Bone marrow (tissue), 2 donors: ENCODE measurements at regions not wholly inside any gene's neighbourhood (a gene's known extent, or its start where the extent isn't known, plus 50 kb on each side); places are given as distances from the start of the nearest gene placed in this dataset.

Experiments
- DNase-seq, 2 donors: peaks; one replicate each; lab custom pipeline; 2025; lab: John Stamatoyannopoulos, UW

DNA sequence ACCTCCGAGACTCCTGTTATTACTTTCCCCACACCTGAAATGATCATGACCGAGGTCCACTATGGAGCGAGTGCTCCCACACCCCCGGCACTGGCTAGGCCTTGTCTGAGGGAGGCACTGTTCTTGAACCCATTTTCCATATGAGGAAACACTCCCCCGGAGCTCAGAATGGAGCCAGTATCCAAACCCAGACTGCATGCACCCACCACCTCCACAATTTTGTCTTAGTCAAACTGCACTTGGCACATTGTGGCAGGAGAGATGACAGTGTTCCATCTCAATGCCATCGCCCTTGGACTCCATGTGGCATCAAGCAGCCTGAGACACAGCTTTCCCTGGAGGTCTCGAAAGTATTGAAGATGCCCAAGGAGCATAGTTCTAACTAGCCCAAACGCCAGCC, 154.1 kb downstream of the NUP210 start:
- DNase-seq, result no peak

DNA sequence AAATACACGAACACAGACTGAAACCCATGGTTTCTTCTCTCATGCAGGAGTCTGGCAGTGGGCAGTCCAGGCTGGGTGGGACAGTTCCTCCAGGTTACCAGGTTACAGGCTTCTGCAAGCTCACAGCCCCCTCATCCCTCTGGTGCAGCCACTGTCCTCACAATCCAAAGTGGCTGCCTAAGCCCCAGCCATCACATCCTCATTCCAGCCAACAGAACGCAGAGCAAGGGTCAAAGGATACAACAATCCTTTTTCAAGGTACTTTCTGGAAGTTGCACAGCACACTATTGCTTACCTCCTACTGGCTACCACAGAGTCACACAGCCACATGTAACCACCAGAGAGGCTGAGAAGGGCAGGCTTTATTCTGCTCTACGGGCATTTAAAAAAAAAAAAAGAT, 154.6 kb downstream of the NUP210 start:
- no peak for DNase-seq

DNA sequence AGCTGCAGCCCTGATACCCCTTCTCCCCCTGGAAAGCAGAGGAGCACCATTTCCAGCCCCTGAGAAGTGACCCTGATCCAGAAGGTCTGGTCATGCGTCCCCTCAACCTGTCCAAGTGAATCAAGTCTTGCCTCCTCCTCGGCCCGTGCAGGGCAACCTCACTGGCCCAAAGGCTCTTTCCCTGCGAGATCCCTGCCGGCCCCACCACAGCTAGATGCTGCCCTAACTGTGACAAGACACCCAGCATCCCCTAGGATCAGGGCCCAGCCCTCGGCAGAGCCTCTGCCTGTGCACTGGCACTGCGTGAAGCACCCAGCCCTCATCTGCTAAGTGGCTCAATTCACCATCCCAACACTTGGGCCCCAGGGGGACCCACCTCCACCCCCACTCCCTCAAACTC, 155.1 kb downstream of the NUP210 start:
- DNase-seq, result no peak

DNA sequence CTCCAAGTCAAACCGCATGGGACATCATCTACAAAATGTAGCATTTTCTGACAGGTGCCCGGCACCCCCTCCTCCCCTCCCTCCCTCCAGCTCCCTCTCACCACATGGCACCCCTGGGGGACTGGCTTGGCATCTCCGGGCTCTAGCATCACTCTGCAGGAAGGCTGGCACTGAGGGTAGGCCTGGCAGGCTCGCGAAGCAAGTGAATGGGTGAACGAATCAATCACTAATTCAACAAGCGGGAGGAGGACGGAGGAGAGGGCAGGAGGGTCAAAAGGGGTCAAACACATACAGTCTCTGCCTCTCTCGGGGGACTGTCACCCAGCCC, 155.7 kb downstream of the NUP210 start:
- no peak for DNase-seq

DNA sequence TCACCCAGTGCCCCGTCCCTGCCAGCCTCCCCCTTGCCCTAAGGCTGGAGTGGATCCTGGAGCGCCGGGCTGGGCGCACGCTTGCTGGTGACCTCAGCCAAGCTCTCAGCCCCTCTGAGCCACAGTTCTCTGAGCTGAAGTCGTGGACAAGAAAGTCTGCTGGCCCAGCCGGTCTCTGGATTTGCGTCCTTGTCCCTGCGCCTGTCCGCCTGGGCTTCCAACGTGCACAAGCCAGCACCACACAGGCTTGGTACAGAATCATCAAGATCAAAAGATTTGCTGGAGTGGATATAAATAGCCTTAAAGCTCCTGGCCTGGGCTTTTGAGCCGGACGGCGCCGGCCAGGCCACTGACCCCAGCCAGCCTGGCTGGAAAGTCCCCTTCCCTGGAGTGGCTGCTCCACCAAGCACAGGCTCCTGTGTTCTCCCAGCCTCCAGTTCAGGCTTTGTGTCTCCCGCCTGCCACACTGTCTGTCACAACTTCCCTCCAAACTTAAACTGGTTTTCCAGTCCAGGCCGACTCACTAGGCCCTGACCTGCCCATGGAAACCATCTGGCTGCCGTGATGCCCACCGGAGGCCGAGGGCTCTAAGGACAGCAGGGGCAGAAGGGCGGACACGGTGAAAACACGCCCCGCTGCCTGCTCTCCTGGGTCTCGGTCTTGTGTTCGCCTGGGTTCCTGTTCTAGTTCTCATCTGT, 156.2 kb downstream of the NUP210 start:
- no peak for DNase-seq

DNA sequence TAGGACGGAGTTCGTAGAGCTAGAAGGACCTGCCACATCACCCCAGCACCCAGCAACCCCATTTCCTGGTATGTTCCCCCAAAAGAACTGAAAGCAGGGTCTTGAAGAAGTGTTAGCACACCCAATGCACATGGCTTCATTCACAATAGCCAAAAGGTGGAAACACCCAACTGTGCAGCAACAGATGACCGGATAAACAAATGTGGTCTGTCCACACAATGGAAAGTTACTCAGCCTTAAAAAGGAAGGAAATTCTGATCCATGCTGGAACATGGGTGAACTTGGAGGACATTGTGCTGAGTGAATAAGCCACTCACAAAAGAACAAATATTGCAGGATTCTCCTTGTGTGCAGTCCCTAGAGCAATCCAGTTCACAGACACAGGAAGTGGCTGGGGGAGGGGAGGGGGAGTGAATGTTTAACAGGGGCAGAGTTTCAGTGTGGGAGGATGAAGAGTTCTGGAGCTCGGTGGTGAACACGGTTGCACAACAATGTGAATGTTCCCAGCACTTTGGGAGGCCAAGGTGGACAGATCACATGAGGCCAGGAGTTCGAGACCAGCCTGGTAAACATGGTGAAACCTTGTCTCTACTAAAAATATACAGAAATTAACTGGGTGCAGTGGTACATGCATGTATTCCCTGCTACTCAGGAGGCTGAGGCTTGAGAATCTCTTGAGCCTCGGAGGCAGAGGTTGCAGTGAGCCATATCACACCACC, 157.5 kb downstream of the NUP210 start:
- no peak for DNase-seq

DNA sequence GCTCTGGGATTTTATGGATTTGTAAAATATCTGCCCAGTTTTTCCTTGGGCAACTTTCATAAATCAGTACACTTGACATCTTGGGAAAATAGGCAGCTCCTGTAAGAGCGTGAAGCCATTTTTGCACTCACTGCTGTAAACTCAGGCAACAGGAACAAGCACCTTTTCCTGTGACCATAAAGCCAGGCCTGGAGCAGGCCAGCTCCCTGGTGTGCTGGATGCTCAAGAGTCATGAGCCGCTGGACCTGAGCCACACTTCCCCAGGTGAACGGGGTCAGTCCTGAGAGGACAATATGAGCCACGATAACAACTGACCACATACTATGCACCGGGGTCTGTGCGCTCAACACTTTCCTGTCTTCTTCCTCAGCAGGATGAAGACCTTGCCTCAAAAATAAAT, 158.2 kb downstream of the NUP210 start:
- DNase-seq, result no peak

DNA sequence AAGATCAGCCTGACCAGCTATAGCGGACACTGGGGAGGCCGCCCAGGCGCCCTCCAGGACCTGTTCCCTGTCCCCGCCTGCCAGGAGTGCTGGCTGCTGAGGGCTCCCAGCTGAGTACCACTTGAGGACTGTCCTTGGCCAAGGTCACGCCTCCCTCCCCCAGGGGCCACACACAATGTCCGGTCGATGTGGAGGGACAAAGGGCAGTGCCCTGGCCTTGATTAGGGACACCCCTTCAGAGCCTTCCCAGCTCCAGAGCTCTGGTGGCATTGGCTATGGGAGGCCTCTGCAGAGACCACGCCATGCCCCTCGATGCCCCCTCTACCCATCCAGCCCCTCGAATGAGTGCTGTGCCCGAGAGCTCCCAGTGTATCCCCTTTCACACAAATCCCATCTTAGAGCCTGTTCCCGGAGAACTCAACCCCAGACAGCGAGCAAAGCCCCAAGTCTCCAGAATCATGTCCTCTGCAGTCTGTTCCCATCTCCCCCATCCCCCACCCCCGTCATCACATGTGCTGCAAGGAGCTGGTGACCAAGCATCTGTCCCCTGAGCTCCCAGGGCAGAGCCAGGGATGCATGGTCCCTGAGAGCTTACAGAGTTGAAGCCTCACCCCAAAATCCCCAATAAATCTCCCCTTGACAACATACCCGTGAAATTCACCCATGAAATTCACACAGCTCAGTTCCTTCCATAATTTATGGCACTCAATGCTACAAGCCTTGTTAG, 158.9 kb downstream of the NUP210 start:
- no peak for DNase-seq

DNA sequence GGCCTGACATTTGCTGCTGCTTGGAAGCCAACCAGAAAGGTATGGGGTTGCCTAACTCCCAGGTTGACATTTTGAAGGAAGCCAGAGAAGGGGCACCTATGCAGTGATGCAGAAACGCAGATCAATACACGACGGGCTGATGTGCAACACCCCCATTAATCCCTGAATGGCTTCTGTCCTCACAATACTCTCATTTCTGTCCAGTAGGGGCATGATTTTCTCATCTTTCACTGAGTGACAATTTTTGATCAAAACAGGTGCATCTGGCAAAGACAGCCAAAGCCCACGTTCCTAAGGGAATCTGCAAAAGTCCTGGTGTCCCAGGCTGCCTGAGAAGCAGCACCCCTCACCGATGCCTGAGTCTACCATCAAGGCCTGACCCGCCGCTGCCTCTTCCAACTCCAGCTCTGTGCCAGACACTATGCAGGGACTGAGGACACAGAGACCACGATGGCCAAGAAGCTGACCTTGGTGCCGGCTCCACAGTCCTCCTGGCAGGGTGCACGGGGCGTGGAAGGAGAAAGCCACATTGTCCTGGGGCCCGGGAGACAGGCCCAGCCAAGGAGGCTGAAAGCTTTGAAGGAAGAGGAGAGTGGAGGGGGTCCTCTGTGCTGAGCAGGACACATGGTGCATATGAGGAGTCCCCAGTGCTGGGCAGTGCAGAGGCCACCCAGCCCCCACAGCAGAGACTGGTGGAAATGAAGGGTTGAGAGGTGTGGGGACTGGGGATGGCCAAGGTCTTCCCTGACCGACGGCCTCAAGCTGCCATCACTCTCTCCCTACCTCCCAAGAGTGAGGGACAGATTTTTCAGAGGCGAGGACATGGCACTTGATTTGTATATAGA, 159.6 kb downstream of the NUP210 start:
- DNase-seq, result no peak

DNA sequence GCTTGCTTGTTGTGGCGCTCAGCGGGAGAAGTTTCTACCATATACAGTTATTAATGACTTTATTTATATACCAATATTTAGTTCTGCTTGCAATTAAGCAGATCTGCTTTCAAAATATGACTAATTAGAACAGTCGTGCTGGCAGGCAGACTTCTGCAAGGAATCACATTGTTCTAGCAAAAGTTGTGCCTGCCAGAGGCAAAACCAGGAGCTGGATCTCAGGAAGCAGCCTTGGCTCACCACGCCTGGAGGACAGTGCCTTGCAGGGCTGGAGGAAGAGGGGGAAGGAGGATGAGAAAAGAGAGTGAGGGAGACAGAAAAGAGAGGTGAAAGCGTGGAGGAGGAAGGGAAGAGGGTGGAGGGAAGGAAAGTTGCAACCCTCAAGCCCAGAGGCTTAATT, 160.3 kb downstream of the NUP210 start:
- no peak for DNase-seq

DNA sequence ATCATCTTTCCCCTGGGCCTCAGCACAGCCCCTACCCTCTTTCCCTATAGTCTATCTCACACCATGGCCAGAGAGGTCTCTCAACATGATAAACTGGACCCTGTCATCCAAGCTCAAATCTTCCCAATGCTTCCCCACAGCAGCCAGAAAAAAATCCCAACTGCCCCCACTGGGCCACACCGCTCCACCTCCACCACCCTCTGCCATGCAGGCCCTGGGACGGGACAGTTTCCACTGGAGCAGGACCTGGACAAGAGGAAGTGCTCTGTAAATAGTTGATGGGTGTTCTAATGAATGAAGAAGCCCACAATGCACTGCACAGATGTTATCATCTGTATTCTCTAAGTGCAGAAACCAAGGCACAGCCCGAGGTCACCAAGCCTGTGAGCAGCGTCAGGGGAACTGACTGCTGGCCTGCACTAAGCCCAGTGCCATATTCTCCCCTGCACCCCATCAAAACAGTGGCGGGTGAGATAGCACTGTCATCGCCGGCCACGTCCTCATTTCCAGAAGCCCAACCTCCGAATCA, 161.1 kb downstream of the NUP210 start:
- no peak for DNase-seq

DNA sequence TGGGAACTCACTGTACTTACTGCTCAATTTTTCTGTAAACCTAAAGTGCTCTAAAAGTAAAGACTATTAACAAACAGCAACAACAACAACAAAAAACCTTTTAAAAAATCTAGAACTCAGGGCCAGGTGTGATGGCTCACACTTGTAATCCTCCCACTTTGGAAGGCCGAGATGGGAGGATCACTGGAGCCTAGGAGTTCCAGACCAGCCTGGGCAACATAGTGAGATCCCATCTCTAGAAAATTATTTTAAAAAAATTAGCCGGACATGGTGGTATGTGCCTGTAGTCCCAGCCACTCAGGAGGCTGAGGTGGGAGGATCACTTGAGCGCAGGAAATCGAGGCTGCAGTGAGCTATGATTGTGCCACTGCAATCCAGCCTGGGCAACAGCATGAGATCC, 161.8 kb downstream of the NUP210 start:
- no peak for DNase-seq

DNA sequence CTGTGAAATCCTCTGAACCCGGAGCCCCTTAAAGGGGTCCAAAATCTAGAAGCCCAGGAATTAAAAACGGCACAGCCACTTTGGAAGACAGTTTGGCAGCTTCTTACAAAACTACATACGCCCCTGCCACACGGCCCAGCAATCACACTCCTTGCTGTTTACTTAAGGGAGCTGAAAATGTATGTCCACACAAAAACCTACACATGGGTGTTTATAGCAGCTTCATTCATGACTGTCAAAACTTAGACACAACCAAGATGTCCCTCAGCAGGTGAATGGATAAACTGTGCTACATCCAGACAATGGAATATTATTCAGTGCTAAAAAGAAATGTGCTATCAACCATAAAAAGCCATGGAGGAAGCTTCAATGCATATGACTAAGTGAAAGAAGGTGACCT, 162.5 kb downstream of the NUP210 start:
- no peak for DNase-seq

DNA sequence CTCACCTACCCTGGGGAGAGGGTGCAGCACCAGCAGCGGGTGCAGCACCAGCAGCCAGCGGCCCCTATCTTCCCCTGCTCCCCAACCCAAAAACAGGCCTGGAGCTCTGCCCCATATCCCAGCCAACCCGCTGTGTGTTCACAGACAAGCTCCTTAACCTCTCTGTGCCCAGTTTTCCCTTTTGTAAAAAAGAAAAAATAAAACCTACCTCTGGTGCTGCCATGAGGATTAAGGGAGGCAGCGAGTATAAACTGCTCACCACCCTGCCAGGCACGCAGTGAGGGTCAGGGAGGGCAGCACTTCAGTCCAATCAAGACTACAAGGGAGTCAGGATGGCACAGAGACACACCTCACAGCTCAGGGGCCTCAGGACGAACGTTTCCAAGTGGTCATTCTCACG, 163.3 kb downstream of the NUP210 start:
- DNase-seq, result no peak

DNA sequence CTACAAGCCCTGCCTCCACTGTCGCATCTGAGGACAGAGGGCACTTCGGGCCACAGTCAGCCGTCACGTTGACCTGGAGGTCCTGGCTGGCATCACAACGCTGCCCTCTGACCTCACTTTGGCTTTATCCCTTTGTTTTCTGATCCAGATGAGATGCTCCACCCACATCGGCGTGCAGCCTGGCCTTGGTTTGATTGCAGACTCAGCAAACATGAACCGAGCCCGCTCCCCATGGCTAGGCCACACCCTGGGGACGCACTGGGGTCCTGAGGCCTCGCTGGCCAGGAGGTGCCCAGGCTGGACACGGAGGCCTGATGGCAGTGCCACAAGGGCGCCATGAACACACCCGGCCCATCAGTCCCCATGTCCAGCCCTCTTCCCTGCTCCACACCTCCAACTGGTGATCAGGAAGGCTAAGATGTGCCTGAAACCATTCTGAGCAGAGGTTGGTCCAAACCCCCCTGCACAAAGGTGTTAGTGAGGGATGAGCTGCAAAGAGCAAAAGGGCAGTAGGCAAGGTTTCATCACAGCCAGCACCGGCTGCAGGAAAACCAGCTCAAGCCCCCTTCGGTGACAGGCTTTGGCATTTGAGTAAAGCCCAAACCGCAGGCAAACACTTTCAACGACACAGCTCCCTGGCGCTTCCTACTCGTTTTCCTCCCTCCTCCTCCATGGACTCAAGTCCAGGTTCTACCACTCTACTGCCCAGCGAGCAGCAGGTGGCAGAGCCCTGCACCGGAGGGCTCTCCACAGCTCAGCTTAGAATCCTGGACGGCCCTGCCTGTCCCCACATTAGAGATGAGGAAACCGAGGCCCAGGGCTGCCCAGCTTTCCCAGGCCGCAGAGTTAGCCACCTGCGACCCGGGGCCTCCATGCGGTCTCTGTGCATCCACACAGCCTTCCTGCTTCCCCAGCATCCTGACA, 165.8 kb downstream of the NUP210 start:
- DNase-seq, result no peak

DNA sequence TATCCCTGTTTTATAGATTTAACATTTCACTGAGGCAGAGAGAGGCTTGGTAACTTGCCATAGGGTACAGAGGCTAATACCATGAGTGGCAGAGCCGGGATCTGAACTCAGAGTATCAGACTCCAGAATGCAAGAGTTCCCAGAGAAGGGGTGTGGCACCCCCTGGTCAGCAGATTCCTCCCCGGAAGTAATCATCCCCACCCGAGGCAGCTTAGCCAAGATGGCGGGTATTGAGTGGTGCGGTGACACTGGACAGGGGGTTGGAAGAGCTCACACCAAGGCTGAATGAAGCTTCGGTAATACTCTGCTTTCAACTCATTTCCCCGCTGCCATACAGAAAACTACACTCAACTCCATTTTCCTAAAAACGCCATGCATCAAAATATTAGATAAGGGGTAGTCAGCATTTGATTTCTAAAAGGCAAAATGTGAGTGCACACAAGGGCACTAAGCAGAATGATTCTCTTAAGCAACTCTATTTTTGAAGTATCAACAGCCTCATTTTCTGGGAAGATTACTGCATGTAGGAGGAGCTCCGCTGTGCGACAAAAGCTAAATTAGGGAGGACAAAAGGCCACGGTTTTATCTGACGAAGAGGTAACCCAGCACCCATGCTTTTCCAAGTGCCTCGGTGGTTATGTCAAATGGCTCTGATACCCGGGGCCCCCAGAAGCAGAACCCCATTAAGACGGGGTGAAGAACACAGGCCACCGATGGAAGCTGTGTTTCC, 166.7 kb downstream of the NUP210 start:
- DNase-seq, result no peak

DNA sequence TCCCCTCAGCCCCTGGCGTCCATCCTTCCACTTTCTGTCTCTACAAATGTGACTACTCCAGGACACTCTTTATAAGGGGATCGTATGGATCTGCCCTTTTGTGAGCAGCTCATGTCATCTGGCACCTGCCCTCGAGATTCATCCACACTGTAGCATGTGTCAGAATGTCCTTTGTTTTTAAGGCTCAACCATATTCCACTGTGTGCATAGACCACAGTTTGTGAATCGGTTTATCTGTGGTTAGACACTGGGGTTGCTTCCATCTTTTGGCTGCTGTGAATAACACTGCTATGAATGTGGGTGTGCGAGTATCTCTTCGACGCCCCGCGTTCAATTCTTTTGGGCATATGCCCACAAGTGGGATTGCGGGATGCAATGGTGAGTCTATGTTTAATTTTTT, 167.9 kb downstream of the NUP210 start:
- no peak for DNase-seq

DNA sequence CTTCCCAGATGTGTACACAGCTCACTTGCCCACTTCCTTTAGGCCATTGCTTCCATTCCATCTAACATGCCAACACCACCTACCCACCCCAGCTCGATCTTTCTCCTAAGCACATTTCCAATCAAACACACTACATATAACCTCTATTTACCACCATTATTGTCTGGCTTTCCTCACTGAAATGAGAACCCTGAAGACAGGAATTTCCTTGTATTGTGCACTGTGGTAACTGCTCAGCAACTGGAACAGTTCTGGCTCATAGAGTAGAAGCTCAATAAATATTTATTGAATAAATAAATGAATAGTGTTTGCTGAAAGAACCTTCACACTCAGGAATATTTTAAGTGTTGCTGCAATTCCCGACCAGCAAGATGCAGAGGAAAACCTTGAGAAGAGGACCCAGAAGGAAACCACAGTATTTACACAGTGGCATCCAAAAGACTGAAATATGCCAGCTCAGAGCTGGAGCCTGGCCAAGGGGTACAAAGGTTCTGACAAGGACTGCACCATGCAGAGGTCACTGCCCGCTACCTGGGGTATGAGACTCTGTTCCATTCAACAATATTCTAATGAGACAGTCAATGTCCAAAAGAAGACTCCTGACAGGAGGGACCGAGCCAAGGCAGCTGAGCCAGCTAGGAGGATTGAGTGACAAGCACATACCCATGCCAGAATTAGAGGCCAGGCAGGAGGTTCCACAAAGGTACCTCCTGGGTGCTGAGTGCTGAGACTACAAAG, 168.8 kb downstream of the NUP210 start:
- DNase-seq, result no peak

DNA sequence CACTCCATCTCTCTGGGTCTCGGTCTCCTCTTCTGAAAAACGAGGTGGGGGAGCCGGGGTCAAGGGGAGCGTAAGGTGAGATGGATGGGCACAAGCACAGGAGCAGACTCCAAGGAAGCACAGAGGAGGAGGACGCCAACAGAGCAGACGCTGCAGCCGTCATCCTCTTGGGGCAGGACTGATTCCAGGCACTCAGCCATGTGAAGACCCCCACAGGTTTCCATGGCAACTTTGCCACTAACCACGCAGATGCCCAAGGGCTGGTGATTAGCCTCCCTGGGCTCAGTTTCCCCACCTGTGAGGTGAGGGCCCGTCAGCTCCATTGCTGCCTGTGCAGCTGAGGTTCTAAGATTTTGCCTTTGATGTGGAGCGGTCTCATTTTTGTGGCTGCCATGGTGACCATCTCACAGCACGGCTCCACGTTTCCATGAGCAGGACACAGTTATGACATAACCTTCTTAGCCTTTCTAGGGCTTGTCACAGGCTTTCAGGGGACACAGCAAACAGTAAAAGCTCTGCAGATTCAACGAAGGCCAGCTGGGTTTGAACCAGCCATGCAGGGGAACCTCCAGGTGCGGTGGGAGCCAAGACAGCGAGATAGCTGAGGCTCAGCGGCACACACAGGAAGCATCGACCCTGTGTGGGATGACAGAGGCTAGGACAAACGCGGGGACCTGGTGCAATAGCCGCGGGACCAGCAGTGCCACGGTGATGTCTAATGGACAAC, 170.3 kb downstream of the NUP210 start:
- no peak for DNase-seq
